ENCODE measurements at regions not wholly inside any gene's neighbourhood (a gene's known extent, or its start where the extent isn't known, plus 50 kb on each side); places are given as distances from the start of the nearest gene placed in this dataset.

DNA sequence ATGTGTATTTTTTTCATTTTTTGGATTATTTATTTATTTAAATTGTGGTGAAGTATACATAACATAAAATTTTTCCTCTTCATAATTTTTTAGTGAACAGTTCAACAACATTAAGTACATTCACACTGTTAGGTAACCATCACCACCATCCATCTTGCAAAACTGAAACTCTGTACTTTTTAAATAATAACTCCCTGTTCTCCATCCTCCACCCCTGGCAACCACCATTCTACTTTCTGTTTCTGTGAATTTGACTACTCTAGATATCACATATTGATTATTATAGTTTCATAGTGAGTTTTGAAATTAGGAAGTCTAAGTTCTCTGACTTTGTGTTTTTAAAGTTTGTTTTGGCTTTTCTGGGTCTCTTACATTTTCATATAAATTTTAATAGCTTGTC is 89.3 kb upstream of the STX18 start:
- no peak overlapping the region for H3K4me3 ChIP-seq
- H3K27me3 ChIP-seq, result no peaks in the 10 kb centered on the region
- H3K27ac ChIP-seq, result no peak overlapping the region
- intact Hi-C loops (cut with DNase I; ENCODE audit: low total_unique reads) (no loop called here), in situ Hi-C loops (cut with MboI; ENCODE audit: low pct_ligation_motif_present in 1 of 4, low pct_unique_long_range_greater_than_20kb in 1 of 4, low sequenced_read_pairs in 3 of 4) (no loop called here)
- H3K36me3 ChIP-seq, result no peaks in the 10 kb centered on the region
- no peaks in the 10 kb centered on the region for H3K9me3 ChIP-seq
- no peaks in the 10 kb centered on the region for H3K4me1 ChIP-seq
- TF ChIP-seq, protein P1, sequence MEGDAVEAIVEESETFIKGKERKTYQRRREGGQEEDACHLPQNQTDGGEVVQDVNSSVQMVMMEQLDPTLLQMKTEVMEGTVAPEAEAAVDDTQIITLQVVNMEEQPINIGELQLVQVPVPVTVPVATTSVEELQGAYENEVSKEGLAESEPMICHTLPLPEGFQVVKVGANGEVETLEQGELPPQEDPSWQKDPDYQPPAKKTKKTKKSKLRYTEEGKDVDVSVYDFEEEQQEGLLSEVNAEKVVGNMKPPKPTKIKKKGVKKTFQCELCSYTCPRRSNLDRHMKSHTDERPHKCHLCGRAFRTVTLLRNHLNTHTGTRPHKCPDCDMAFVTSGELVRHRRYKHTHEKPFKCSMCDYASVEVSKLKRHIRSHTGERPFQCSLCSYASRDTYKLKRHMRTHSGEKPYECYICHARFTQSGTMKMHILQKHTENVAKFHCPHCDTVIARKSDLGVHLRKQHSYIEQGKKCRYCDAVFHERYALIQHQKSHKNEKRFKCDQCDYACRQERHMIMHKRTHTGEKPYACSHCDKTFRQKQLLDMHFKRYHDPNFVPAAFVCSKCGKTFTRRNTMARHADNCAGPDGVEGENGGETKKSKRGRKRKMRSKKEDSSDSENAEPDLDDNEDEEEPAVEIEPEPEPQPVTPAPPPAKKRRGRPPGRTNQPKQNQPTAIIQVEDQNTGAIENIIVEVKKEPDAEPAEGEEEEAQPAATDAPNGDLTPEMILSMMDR (IDR thresholded peaks at IDR 0.05), result no peak
- TF ChIP-seq POLR2A (IDR thresholded peaks at IDR 0.05) (no peak), EP300 (IDR thresholded peaks at IDR 0.05; ENCODE audit: low read depth) (no peak), POLR2AphosphoS5 (IDR thresholded peaks at IDR 0.05) (no peak)
- DNase-seq, result no peak

DNA sequence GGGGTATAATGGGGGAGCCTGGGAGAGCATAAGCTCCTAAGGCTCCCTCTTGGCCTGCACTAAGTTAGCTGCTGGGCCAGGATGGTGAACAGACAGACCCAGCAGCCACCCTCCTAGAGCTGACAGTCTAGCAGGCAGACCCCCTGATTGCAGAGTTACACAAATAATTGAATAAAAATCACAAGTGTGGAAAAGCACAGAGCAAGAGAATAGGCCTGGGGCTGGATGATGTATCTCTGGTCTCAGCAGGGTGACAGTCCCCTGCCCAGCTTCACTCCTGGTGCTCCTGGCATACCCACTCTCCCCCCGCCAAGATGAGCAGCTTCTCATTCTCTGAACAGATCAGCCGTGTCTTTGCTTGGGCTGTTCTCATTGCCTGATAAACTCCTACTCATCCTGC is 86.1 kb upstream of the STX18 start:
- Histone ChIP-seq H3K27ac (no peak overlapping the region), H3K27me3 (no peaks in the 10 kb centered on the region), H3K36me3 (no peaks in the 10 kb centered on the region), H3K9me3 (no peaks in the 10 kb centered on the region), H3K4me3 (no peak overlapping the region), H3K4me1 (no peaks in the 10 kb centered on the region)
- in situ Hi-C loops (cut with MboI; ENCODE audit: low pct_ligation_motif_present in 1 of 4, low pct_unique_long_range_greater_than_20kb in 1 of 4, low sequenced_read_pairs in 3 of 4), result no loop called here
- WGBS, 2 donors (ENCODE audit: low coverage in 1 of 2), result 93% methylated on average over 2 of the region's 2 CpGs; no CpG with 5 or more reads in 1 of the 2 donors
- TF ChIP-seq EP300 (IDR thresholded peaks at IDR 0.05; ENCODE audit: low read depth) (no peak), POLR2A (IDR thresholded peaks at IDR 0.05) (no peak), POLR2AphosphoS5 (IDR thresholded peaks at IDR 0.05) (no peak)
- TF ChIP-seq, protein P1 (IDR thresholded peaks at IDR 0.05), result no peak
- intact Hi-C loops (cut with DNase I; ENCODE audit: low total_unique reads), result no loop called here
- DNase-seq, result no peak

DNA sequence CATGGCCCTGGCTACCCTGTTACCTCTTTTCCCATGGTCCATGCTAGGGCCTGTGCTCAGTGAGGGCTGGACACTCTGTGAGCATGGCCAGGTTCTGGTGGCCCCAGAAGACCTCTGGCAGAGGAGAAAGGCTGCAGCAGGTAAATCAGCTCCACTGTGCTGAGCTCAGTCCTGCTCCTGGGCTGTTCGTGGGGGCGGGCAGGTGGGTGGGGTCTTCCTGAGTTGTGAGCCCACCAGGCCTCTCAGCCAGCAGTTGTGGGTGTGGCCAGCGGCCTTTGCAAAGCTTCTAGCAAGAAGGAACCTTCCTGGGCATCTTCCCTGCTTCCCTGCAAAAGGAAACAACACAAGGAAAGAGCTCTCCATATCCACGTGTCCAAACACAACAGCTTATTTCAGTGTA is 85.3 kb upstream of the STX18 start:
- in situ Hi-C loops (cut with MboI; ENCODE audit: low pct_ligation_motif_present in 1 of 4, low pct_unique_long_range_greater_than_20kb in 1 of 4, low sequenced_read_pairs in 3 of 4), result no loop called here
- no peak overlapping the region for H3K27ac ChIP-seq
- H3K36me3 ChIP-seq, result no peaks in the 10 kb centered on the region
- no peak for TF ChIP-seq POLR2A (IDR thresholded peaks at IDR 0.05)
- no peak for TF ChIP-seq EP300 (IDR thresholded peaks at IDR 0.05; ENCODE audit: low read depth)
- no peak for TF ChIP-seq POLR2AphosphoS5 (IDR thresholded peaks at IDR 0.05)
- TF ChIP-seq, protein P1 (IDR thresholded peaks at IDR 0.05), result no peak
- no peak overlapping the region for H3K4me3 ChIP-seq
- no peak for DNase-seq
- no peaks in the 10 kb centered on the region for H3K27me3 ChIP-seq
- H3K9me3 ChIP-seq, result no peaks in the 10 kb centered on the region
- 50 to 90% methylated on average over 1 to 4 of the region's 4 CpGs for WGBS, 2 donors (ENCODE audit: low coverage in 1 of 2)
- intact Hi-C loops (cut with DNase I; ENCODE audit: low total_unique reads), result no loop called here
- H3K4me1 ChIP-seq, result no peaks in the 10 kb centered on the region

DNA sequence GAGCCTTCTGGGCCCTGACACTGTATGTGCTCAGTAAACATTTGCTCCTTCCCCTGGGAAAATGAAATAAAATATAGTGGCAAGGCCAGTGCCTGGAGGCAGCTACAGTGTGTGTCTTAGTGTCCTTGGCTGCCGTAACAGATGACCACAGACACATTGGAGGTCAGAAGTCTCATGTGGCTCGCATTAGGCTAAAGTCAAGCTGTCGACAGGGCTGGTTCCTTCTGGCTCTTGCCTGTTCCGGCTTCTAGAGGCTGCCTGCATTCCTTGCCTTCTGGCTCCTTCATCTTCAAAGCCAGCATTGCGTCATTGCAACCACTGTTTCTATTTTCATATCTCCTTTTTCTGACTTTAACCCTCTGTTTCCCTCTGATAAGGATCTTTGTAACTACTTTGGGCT is 83.6 kb upstream of the STX18 start:
- no peak for DNase-seq
- 81% methylated on average over 2 to 5 of the region's 5 CpGs for WGBS, 2 donors (ENCODE audit: low coverage in 1 of 2)
- H3K9me3 ChIP-seq, result no peaks in the 10 kb centered on the region
- no peak for TF ChIP-seq EP300 (IDR thresholded peaks at IDR 0.05; ENCODE audit: low read depth)
- TF ChIP-seq POLR2AphosphoS5 (IDR thresholded peaks at IDR 0.05), result no peak
- TF ChIP-seq POLR2A (IDR thresholded peaks at IDR 0.05), result no peak
- TF ChIP-seq, protein P1 (IDR thresholded peaks at IDR 0.05), result no peak
- no peaks in the 10 kb centered on the region for H3K4me1 ChIP-seq
- in situ Hi-C loops (cut with MboI; ENCODE audit: low pct_ligation_motif_present in 1 of 4, low pct_unique_long_range_greater_than_20kb in 1 of 4, low sequenced_read_pairs in 3 of 4) (no loop called here), intact Hi-C loops (cut with DNase I; ENCODE audit: low total_unique reads) (no loop called here)
- H3K4me3 ChIP-seq, result no peak overlapping the region
- H3K27me3 ChIP-seq, result no peaks in the 10 kb centered on the region
- no peaks in the 10 kb centered on the region for H3K36me3 ChIP-seq
- no peak overlapping the region for H3K27ac ChIP-seq
